Stimulated activated CD4-positive, alpha-beta T cell treated with anti-CD3 and anti-CD28 coated beads, Interleukin-4, amount 100 ng/mL, for 4 hours (primary cell): ENCODE measurements at regions not wholly inside any gene's neighbourhood (a gene's known extent, or its start where the extent isn't known, plus 50 kb on each side); places are given as distances from the start of the nearest gene placed in this dataset.
"Not testable (repeated sequence)": the region's sequence is repeated elsewhere in the genome, so short reads cannot be mapped to it uniquely, and the experiment has no call there.

Experiments
- DNase-seq, 2 experiments: peaks; one replicate each; pipeline ENCODE4 v3.0.0-alpha.2; 2020

GRCh38 chr22:47354668-47355387 is 592.4 kb downstream of the TBC1D22A start:
- DNase-seq, result no peak

DNA sequence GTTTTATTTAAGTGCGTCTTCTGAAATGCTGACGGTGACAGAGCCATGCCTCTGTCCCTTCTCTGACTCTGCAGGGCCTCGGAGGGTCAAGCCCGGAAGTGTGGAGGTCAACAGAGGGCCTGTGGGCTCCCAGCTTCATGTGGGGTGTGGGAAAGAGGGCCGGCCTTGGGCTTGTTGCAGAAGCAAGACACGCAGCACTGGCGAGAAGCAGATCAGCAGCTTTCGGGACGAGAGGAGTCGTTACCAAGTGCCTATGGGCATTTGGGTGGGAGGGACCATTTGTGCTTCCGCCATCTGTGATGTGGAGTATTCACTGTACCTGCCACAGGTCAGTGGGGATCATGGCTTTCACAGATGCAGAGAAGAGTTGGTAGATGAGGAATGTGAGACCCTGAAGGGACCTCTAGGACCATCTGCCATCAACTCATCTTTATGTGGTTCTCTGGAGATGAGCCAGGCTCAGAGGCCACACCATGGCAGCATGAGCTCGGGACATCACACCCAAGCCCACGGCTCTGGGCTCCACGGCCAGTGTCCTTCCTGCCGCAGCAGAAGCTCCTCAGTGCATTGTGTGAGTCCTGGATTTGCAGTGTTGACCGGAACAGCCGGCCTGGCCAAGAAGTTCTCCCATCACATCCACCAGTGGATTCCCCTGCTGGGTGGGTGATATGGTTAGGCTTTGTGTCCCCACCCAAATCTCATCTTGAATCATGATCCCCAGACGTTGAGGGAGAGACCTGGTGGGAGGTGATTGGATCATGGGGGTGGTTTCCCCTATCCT is 590.7 kb downstream of the TBC1D22A start:
- DNase-seq, result no peak

DNA sequence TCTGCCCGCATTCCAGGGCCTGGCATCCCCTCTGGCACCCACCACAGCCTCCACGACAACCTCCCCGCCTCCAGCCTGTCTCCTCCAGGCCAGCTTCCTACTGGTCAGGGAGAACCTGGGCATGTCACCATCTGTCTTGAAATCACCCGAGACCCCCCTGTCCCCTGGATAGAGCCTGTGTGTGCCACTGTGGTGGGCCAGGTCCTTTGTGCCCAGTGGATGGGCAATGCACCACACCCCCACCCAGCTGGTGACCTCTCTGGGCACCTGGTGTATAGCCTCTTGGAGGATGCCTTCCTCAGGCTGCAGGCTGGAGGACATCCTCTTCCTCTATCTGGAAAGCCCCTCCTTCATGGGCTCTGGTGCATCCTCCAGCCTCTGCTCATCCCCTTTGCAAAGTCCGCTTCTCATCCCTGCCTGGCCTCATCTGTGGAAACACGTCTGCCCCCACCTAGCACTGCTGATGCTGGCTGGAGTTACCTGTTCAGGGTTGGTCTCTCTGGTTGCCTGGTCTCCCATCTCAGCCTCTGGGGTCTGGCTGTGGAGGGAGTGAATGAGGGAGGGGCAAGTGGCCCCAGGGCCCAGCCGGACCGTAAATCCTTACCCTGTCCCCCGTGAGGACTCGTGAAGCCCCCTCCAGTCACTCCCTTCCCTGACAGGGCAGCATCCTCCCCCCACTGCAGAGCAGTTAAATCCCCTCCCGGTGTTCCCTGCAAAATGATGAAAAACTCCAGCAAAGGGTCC is 589.6 kb downstream of the TBC1D22A start:
- DNase-seq, result no peak

GRCh38 chr22:47346287-47346686 is 583.8 kb downstream of the TBC1D22A start:
- not testable (repeated sequence) for DNase-seq

DNA sequence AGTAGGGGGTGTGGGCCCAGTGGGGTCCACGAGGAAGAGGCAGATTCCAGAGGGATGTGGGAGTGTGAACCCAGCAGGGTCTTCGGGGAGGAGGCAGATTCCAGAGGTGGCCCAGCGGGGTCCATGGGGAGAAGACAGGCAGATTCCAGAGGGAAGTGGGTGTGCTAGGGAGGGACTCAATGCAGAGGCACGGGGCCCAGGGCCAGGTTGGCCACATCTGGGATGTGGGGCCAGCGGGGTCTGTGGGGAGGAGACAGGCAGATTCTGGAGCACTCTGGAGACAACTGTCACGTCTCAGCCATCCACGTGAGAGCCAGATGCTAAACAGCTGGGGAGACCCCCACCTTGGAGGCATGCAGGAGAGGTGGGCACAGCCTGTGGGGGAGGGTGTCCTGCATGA is 582.6 kb downstream of the TBC1D22A start:
- DNase-seq, result no peak

DNA sequence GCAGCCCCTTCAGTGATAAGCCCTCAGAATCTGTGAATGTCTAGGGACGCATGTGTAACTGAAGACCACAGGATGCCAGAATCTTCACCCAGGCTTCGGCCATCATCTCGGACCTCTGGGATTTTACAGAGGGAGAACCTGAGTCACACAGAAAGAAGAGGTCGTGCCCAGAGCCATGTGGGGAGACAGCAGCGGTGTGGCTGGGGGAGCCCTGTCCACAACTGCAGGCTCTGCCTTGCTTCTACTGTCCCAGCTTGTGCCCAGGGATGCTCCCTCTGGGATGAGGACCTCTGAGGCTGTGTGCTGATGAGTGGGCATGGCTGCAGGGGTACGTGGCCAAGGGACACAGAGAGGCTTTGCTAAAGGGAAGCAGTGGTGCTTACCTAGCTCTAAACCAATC is 582.0 kb downstream of the TBC1D22A start:
- DNase-seq, result no peak

DNA sequence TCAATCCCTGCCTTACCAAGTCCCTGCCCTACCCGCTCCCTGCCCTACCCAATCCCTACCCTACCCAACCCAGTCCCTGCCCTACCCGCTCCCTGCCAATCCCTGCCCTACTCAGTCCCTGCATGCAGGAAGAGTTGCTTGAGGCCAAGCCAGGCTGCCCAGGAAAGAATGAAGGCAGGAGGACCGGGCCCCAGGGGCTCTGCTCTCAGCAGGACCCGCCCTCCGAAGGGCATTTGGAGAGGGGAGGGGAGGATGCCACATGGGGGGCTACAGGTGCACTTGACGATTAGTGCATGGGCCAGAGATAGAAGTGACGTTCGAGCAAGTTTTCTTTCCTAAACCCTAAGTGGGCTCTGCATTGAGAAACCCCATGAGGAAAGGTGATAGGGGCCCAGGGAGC is 581.2 kb downstream of the TBC1D22A start:
- no peak for DNase-seq

DNA sequence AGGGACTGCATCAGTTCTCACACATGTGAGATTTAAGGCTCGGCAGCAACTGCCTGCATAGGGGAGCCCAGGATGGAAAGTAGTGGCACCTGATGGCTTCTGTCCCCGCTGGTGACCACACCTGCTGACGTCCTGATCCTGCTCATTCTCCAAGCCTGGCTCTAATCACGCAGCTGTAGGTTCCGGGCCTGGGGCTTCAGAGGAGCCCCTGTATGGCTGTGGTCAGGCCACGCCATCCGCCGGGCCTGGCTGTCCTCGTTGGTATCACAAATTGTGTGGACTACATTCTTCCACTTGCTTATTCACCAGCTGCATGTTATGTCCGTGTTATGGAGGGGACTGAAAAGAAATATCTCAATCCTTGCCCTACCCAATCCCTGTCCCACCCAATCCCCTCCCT is 580.0 kb downstream of the TBC1D22A start:
- DNase-seq, result no peak

DNA sequence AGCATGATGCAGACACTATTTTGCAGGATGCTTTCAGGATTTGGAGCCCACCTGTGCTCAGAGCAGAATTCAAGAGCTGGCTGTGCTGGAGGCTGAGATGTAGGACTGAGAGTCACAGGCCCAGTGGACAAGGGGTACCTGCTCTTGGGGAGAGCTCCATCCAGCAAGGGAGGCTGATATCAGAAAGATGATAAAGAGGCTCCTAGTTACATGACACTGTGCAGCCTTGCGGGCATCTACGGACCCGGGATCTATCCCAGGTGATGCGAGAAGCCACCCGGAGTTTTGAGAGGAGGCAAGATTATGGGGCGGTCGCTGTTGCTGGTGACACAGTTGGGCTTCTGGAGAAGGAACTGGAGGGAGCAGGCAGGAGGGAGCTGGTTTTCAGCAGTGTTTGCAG is 579.0 kb downstream of the TBC1D22A start:
- DNase-seq, result no peak

DNA sequence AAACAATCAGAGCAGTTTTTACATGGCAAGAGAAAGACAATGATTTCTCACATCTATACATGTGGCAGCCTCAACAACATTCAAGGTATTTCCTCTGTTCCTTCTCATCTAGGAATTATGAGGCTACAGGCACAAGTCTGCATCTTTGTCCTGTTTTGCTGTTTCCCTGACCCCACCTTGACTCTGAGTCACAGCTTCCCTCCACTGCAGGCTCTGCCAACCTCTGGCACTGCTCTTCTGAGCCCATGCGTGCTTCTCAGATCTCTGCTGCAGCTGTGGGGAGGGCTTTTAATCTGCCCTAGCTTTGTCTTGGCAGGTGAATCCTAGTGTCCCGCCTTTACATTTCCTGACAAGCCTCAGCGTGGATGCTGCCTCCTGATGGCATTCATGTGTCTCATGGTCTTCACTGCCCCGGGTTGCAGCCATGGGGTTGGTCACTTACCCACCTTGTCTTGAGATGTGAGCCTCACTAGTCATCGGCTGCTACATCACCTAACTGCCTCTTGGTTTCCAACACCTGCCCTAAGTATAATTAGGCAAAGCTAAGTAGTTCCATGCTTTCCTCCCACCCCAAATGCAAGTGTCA is 578.5 kb downstream of the TBC1D22A start:
- DNase-seq, result no peak

DNA sequence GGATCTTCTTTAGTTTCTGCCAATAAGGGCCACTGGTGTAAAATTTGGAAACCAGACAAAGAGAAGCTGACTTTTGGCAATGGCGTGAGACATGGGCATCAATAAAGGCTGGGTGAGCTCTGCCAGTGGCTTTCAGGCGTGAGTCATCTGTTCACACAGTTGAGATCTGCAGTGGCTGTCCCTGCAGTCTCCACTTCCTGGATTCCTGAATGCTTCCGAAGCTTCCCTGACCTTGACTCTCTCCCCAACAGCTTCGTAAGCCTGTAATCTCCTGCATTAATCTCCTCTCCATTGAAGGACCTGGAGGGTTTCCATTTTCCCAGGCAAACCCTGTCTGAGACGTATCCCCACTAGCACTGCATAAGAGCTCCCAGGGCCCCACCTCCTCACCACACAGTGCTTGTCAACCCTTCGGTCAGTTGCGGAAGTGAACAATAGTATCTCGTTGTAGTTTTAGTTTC is 574.7 kb downstream of the TBC1D22A start:
- DNase-seq, result no peak

- DNase-seq, result no peak
Observed at GRCh38 chr22:47335958-47336357, 573.5 kb downstream of the TBC1D22A start.

GRCh38 chr22:47335460-47335859 is 573.0 kb downstream of the TBC1D22A start:
- no peak for DNase-seq

DNA sequence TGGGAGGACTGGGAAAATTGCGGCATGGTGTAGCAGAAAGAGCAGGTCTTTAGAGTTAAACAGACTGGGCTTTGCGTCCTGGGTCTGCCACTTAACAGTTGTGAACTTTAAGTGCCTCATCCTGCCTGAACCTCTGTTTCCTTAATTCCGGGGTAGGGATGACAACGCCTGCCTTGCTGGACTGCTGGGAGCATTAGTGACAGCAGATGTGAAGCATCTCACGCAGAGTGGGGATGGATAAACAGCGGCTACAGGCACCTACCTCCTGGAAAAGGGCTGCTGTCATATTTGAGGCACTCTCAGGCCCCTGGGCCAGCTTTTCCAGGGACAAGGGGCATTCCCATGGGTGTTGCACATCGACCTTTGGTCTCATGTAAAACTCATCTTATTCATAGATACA is 572.2 kb downstream of the TBC1D22A start:
- no peak for DNase-seq

DNA sequence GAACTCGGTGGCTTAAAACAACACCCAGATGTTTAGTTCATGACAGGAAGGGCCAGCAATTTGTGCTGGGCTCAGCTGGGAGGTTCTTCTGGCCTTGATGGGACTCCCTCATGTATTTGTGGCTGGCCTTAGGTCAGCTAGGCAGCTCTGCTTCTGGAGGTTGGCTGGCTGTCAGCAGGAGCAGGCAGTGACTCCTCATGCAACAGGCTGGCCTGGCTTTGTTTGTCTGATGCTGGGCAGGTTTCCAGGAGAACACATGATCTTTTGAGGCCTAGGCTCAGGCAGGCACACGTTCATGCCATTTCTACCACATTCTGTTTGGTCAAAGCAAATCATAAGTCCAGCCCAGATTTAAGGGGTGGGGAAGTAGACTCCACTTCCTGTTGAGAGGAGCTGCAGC is 571.2 kb downstream of the TBC1D22A start:
- DNase-seq, result no peak

- no peak for DNase-seq
Observed at GRCh38 chr22:47332246-47332980, 570.0 kb downstream of the TBC1D22A start.

GRCh38 chr22:47331750-47332149 is 569.3 kb downstream of the TBC1D22A start:
- DNase-seq, result no peak

DNA sequence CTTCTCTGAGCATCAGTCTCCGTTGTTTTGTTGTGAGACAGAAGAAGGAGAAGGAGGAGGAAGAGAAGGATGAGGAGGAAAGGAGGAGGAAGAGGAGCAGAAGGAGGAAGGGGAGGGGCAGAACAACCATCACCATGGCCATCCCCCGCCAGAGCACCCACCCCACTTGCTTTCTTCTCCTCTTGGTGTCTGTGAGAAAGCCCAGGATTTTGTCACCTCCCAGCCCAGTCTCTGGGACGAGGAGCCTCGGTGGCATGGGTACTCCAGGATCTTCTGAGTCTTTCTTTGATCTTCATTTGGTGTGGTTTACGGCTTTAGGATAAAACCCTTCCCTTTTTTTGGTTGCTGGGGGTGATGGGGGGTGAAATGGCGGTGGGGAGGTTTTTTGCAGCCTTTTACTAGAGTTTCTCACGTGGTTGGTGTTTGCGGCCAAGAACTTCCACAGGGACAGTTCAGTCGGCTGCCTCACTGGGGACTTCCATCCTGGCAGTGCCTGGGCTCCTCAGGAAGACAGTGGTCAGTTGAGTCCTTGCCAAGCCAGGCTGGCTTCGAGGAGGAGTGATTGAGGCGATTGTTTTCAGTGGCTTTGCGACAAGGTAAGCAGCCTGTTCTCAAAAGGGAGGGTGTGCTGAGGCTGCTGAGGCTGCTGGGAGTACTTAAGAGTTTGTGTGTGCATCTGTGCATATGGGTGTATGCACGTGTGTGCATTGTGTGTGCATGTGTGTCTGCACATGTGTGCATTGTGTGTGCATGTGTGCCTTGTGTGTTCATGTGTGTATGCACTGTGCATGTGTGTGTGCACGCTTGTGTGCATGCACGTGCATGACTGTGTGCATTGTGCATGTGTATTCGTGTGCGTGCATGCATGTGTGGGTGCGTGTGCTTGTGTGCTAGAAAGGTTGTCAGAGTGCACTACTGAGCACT is 567.5 kb downstream of the TBC1D22A start:
- no peak for DNase-seq

- no peak for DNase-seq
Observed at GRCh38 chr22:47328550-47329243, 566.2 kb downstream of the TBC1D22A start.

- DNase-seq, result no peak
Observed at GRCh38 chr22:47327241-47327640, 564.8 kb downstream of the TBC1D22A start.

DNA sequence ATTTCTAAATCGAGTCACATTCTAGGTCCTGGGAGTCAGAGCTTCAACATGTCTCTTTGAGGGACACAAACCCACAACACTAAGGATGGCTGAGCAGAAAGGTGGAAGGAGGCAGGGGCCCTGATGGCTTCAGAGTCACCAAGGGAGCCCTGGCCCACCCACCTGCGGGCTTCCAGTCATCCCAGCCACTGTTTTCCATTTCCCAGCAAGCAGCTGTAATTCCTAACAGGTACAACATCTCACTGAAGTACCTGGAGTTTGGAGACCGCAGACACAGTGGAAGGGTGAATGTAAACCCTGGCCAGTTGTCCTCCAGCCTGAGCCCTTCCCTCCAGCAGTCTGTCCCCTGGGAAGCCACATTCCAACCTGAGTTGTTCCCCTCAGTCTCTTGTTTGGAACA is 562.8 kb downstream of the TBC1D22A start:
- no peak for DNase-seq
